PC-3 (cell line): ENCODE measurements at regions not wholly inside any gene's neighbourhood (a gene's known extent, or its start where the extent isn't known, plus 50 kb on each side); places are given as distances from the start of the nearest gene placed in this dataset.

ENCODE experiments used
- ATAC-seq: fragments of 200-7000 bp; cut with Tn5 transposase; 2 replicates; pipeline ENCODE4 v1.9.1; 2020; ENCODE audit warnings: mild to moderate bottlenecking, moderate library complexity
- BruUV-seq: library from RNA; stranded (reverse); fragments of 400-500 nt; replicated peaks from 2 replicates; lab custom pipeline; 2021; lab: Mats Ljungman, UMichigan
- CTCF ChIA-PET: fragments of 300-600 bp; sonication (Branson Sonifier 250); formaldehyde crosslinking; loops from one replicate; lab custom pipeline; 2022; ENCODE audit warnings: antibody characterized with exemption; lab: Charles Lee
- POLR2A ChIA-PET: fragments of 300-600 bp; sonication (Branson Sonifier 250); formaldehyde crosslinking; loops from one replicate; lab custom pipeline; 2022; ENCODE audit warnings: antibody characterized with exemption; ENCODE audit not compliant: unreplicated experiment; lab: Charles Lee
- DNase-seq: peaks from one replicate; pipeline ENCODE4 v3.0.0-alpha.2; 2015
- H2AFZ ChIP-seq: fragments of 300-600 bp; sonication (generic); 2 replicates; pipeline ENCODE4 v1.6.0; 2016; ENCODE audit warnings: antibody characterized with exemption, low read length
- H3F3A ChIP-seq: fragments of 300-600 bp; sonication (generic); one replicate; pipeline ENCODE4 v1.6.0; 2017; ENCODE audit warnings: antibody characterized with exemption, low read length, control low read depth, mild to moderate bottlenecking; ENCODE audit not compliant: unreplicated experiment
- H3K27ac ChIP-seq: fragments of 300-600 bp; sonication (generic); 2 replicates; pipeline ENCODE4 v1.5.1; 2016; ENCODE audit warnings: mild to moderate bottlenecking, low read length
- H3K27me3 ChIP-seq: fragments of 300-600 bp; sonication (generic); 2 replicates; pipeline ENCODE4 v1.6.1; 2016; ENCODE audit warnings: low read length, mixed read lengths
- H3K36me3 ChIP-seq: fragments of 300-600 bp; sonication (generic); 2 replicates; pipeline ENCODE4 v1.6.1; 2016; ENCODE audit warnings: low read depth, mixed run types, low read length, mixed read lengths
- H3K4me1 ChIP-seq: fragments of 300-600 bp; sonication (generic); 2 replicates; pipeline ENCODE4 v1.5.1; 2016; ENCODE audit warnings: low read length; ENCODE audit not compliant: insufficient read depth
- H3K4me2 ChIP-seq: fragments of 300-600 bp; sonication (generic); 2 replicates; pipeline ENCODE4 v1.6.0; 2016; ENCODE audit warnings: low read length
- H3K4me3 ChIP-seq: fragments of 300-600 bp; sonication (generic); 2 replicates; pipeline ENCODE4 v1.5.1; 2016; ENCODE audit warnings: mild to moderate bottlenecking, low read length, mixed read lengths
- H3K79me2 ChIP-seq: fragments of 300-600 bp; sonication (generic); 2 replicates; pipeline ENCODE4 v1.6.1; 2017; ENCODE audit warnings: low read length, mixed read lengths
- H3K9ac ChIP-seq: fragments of 300-600 bp; sonication (generic); 2 replicates; pipeline ENCODE4 v1.6.0; 2016; ENCODE audit warnings: mild to moderate bottlenecking, low read length
- H3K9me2 ChIP-seq: fragments of 300-600 bp; sonication (generic); replicated peaks from 2 replicates; pipeline ENCODE4 v1.6.1; 2016; ENCODE audit warnings: mixed run types, low read length, mixed read lengths
- H3K9me3 ChIP-seq: fragments of 300-600 bp; sonication (generic); 2 replicates; pipeline ENCODE4 v1.6.1; 2016; ENCODE audit warnings: low read length, mixed read lengths
- H4K20me1 ChIP-seq: fragments of 300-600 bp; sonication (generic); 2 replicates; pipeline ENCODE4 v1.6.1; 2016; ENCODE audit warnings: low read length, mixed read lengths
- CTCF ChIP-seq: fragments of 300-600 bp; sonication (generic); conservative IDR thresholded peaks from 2 replicates; pipeline ENCODE4 v1.5.1; 2017; ENCODE audit warnings: antibody characterized with exemption, low read depth, mild to moderate bottlenecking, low read length
- EZH2 ChIP-seq: fragments of 300-600 bp; sonication (generic); IDR thresholded peaks from one replicate; pipeline ENCODE4 v1.6.1; 2017; ENCODE audit warnings: antibody characterized with exemption, mild to moderate bottlenecking, low read length; ENCODE audit not compliant: unreplicated experiment
- EZH2phosphoT487 ChIP-seq: fragments of 300-600 bp; sonication (generic); IDR thresholded peaks from 2 replicates; pipeline ENCODE4 v1.6.1; 2018; ENCODE audit warnings: mild to moderate bottlenecking, antibody characterized with exemption, low read length, borderline replicate concordance
- intact Hi-C: fragments of 100-400 bp; cut with micrococcal nuclease; formaldehyde crosslinking; loops from 2 replicates; pipeline ENCODE4 v1.9.0; 2023

GRCh38 chr13:24106429-24106828 is 54.1 kb upstream of the SPATA13 start:
- POLR2A ChIA-PET, result interaction anchor here (0.5 kb wide), 1 partner anchor 81 kb away, joined by 3 read pairs; no protein-coding TSS in a partner anchor
- Histone ChIP-seq H3F3A (no peaks in the 10 kb centered on the region), H3K36me3 (no peaks in the 10 kb centered on the region), H3K4me2 (no peak overlapping the region), H3K27ac (no peak overlapping the region), H3K4me1 (0 out of 2 replicates have a peak, but pooled peaks cover 4% of the 10 kb centered on the region), H3K9ac (no peak overlapping the region), H3K9me2 (no peaks in the 10 kb centered on the region), H2AFZ (no peak overlapping the region), H3K9me3 (no peaks in the 10 kb centered on the region), H4K20me1 (no peaks in the 10 kb centered on the region), H3K79me2 (no peaks in the 10 kb centered on the region), H3K27me3 (no peaks in the 10 kb centered on the region), H3K4me3 (no peak overlapping the region)
- no TSS peak for BruUV-seq
- no peak for TF ChIP-seq CTCF
- TF ChIP-seq EZH2, result no peak
- TF ChIP-seq EZH2phosphoT487, result no peak
- no peak for DNase-seq
- intact Hi-C loops, result no loop called here
- no peak for ATAC-seq
- CTCF ChIA-PET, result no interaction called here

- ATAC-seq (peak; percentile 18; the same call in 1 of the 2 replicates), DNase-seq (no peak)
- H3F3A ChIP-seq, result no peaks in the 10 kb centered on the region
- no peak overlapping the region for H3K4me2 ChIP-seq
- no peaks in the 10 kb centered on the region for H3K36me3 ChIP-seq
- H3K4me3 ChIP-seq, result no peak overlapping the region
- ChIA-PET POLR2A (no interaction called here), CTCF (no interaction called here)
- H3K9ac ChIP-seq, result no peak overlapping the region
- intact Hi-C loops, result no loop called here
- no peaks in the 10 kb centered on the region for H3K9me3 ChIP-seq
- no peaks in the 10 kb centered on the region for H4K20me1 ChIP-seq
- H3K27ac ChIP-seq, result no peak overlapping the region
- H3K27me3 ChIP-seq, result no peaks in the 10 kb centered on the region
- no peak for TF ChIP-seq CTCF
- TF ChIP-seq EZH2phosphoT487, result no peak
- no peak for TF ChIP-seq EZH2
- H3K9me2 ChIP-seq, result no peaks in the 10 kb centered on the region
- H3K79me2 ChIP-seq, result no peaks in the 10 kb centered on the region
- 0 out of 2 replicates have a peak overlapping the region, but pooled peaks have one; percentile 38 for H2AFZ ChIP-seq
- H3K4me1 ChIP-seq, result 0 out of 2 replicates have a peak, but pooled peaks cover 4% of the 10 kb centered on the region
- BruUV-seq, result no TSS peak
Measured at GRCh38 chr13:24107955-24108614, 52.4 kb upstream of the SPATA13 start.

GRCh38 chr13:24108615-24108965 is 51.9 kb upstream of the SPATA13 start:
- DNase-seq, result no peak
- no peaks in the 10 kb centered on the region for H3K36me3 ChIP-seq
- H4K20me1 ChIP-seq, result no peaks in the 10 kb centered on the region
- H3K79me2 ChIP-seq, result no peaks in the 10 kb centered on the region
- TF ChIP-seq EZH2, result no peak
- no peak for TF ChIP-seq EZH2phosphoT487
- no peak for TF ChIP-seq CTCF
- 0 out of 2 replicates have a peak, but pooled peaks cover 4% of the 10 kb centered on the region for H3K4me1 ChIP-seq
- H3K27ac ChIP-seq, result no peak overlapping the region
- H3F3A ChIP-seq, result no peaks in the 10 kb centered on the region
- CTCF ChIA-PET, result no interaction called here
- H3K9ac ChIP-seq, result no peak overlapping the region
- H3K4me3 ChIP-seq, result no peak overlapping the region
- H3K9me2 ChIP-seq, result no peaks in the 10 kb centered on the region
- H3K9me3 ChIP-seq, result no peaks in the 10 kb centered on the region
- no peak overlapping the region for H2AFZ ChIP-seq
- no peak overlapping the region for H3K4me2 ChIP-seq
- POLR2A ChIA-PET, result no interaction called here
- no peaks in the 10 kb centered on the region for H3K27me3 ChIP-seq
- intact Hi-C loops, result no loop called here
- BruUV-seq, result no TSS peak
- ATAC-seq, result no peak
